Right lobe of liver (tissue), 6 donors: ENCODE measurements at regions not wholly inside any gene's neighbourhood (a gene's known extent, or its start where the extent isn't known, plus 50 kb on each side); places are given as distances from the start of the nearest gene placed in this dataset.

Experiments
- ATAC-seq, 4 donors: fragments of 200-7000 bp; cut with Tn5 transposase; one replicate each; pipeline ENCODE4 v1.9.1; 2020; ENCODE audit warnings: mild to moderate bottlenecking in 4 of 4, moderate library complexity in 4 of 4
- DNase-seq, 3 donors: peaks; one replicate each; pipeline ENCODE4 v3.0.0-alpha.2; 2020
- H3K27ac ChIP-seq, 3 donors: fragments of 200-600 bp; one replicate each; pipeline ENCODE4 v1.8.0; 2022
- H3K27me3 ChIP-seq, 2 donors: fragments of 200-600 bp; one replicate each; pipeline ENCODE4 v1.8.0; 2022
- H3K36me3 ChIP-seq, 4 donors: fragments of 200-600 bp; sonication (generic) in 1 of 4; one replicate each; pipeline versions ENCODE4 v1.5.1 to v1.8.0; 2017 to 2022; ENCODE audit warnings: control low read depth in 1 of 4
- H3K4me1 ChIP-seq, 4 donors: fragments of 200-600 bp; sonication (generic) in 1 of 4; one replicate each; pipeline versions ENCODE4 v1.5.1 to v1.8.0; 2017 to 2022; ENCODE audit warnings: control low read depth in 1 of 4
- H3K4me3 ChIP-seq, 3 donors: fragments of 200-600 bp; one replicate each; pipeline ENCODE4 v1.8.0; 2022
- H3K9me3 ChIP-seq, 4 donors: fragments of 200-600 bp; sonication (generic) in 1 of 4; one replicate each; pipeline versions ENCODE4 v1.5.1 to v1.8.0; 2017 to 2022; ENCODE audit warnings: control low read depth in 1 of 4
- POLR2A ChIP-seq: fragments of 450-650 bp; IDR thresholded peaks from one replicate; pipeline ENCODE4 v1.6.1; 2017; ENCODE audit warnings: antibody characterized with exemption, mild to moderate bottlenecking
- WGBS: methylation state at CpG from one replicate; pipeline ENCODE4 v1.1.6; 2018; ENCODE audit warnings: low coverage, low lambda C conversion rate; ENCODE audit not compliant: insufficient coverage; ENCODE audit errors: missing lambda C conversion rate; 5-methylcytosine and 5-hydroxymethylcytosine counted together
- intact Hi-C, 2 donors: fragments of 100-400 bp; cut with DNase I; formaldehyde crosslinking; loops; one replicate each; pipeline versions ENCODE4 v1.11.2 to v1.14.1; 2022
- TF ChIP-seq, protein P1 (sequence below), 4 donors: fragments of 200-600 bp in 3 of 4; fragments of 450-650 bp in 1 of 4; IDR thresholded peaks; one replicate each; pipeline versions ENCODE4 v1.5.1 to v1.8.0; 2016 to 2022; ENCODE audit warnings: antibody characterized with exemption in 4 of 4, mild to moderate bottlenecking in 2 of 4
- donor health status: DM: no; HTN: yes; CAD: no.
- donor health status: DM: no; HTN: no; CAD: no.
- donor health status: DM: no; HTN: no; CAD: no.
- donor health status: DM: no; HTN: yes; CAD: no.
- donor health status: DM: no; HTN: yes; CAD: no.

DNA sequence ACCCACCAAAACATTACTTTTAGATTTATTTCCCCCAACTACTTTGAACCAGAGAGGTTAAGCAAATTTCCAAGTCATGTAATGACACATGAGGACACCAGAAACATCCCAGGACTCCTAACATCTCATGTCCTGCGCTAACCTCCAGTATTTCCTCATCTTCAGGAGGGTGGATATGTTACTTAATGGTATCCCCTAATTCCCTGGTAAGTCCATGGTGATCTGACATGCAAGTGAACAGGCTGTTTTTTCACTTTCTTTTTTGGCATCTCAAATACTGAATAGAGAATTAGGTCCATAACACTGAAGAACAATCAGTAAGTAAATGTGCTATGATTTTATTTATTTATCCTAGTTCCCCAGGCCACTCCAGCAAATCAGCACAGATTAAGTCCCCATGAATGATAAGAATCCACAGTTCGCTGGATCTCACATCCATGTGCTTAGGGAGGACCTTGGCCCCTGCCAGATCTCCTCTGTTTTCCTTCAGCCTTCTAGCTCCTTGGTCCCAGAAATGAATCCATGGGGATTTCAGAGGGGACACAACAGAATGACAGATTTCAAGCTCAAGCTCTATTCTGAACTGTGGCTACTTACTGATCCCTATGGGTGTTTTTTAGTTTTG lies 334.6 kb downstream of the CDC5L start:
- H3K27me3 ChIP-seq, result no peaks in the 10 kb centered on the region
- no peak overlapping the region for H3K4me3 ChIP-seq
- H3K36me3 ChIP-seq, result no peaks in the 10 kb centered on the region
- no peak for ATAC-seq
- H3K27ac ChIP-seq, result no peak overlapping the region
- TF ChIP-seq, protein P1, sequence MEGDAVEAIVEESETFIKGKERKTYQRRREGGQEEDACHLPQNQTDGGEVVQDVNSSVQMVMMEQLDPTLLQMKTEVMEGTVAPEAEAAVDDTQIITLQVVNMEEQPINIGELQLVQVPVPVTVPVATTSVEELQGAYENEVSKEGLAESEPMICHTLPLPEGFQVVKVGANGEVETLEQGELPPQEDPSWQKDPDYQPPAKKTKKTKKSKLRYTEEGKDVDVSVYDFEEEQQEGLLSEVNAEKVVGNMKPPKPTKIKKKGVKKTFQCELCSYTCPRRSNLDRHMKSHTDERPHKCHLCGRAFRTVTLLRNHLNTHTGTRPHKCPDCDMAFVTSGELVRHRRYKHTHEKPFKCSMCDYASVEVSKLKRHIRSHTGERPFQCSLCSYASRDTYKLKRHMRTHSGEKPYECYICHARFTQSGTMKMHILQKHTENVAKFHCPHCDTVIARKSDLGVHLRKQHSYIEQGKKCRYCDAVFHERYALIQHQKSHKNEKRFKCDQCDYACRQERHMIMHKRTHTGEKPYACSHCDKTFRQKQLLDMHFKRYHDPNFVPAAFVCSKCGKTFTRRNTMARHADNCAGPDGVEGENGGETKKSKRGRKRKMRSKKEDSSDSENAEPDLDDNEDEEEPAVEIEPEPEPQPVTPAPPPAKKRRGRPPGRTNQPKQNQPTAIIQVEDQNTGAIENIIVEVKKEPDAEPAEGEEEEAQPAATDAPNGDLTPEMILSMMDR (IDR thresholded peaks at IDR 0.05), result no peak
- TF ChIP-seq POLR2A, result no peak
- intact Hi-C loops, result no loop called here
- 82% methylated on average over 2 of the region's 2 CpGs for WGBS
- DNase-seq, result no peak
- no peaks in the 10 kb centered on the region for H3K4me1 ChIP-seq
- H3K9me3 ChIP-seq, result no peaks in the 10 kb centered on the region

DNA sequence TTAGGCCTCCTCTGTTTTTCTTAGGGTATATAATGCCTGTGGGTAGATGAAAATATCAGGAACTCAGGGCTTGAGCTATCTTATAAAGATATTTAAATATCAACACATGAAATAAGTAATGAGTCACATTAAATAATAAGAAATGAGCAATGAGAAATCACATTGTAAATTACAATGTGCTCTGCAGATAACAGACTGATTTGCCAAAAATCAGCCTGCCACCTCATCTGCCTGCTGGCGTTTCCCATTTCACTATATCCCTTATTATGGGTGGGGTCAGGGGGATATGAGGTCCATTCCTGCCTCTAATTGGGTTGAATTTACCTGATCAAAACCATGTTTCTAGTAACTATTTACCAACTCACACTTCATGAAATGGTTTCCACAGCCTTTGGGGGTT lies 335.2 kb downstream of the CDC5L start:
- WGBS, result 88% methylated on average over 1 of the region's 1 CpG
- Histone ChIP-seq H3K36me3 (no peaks in the 10 kb centered on the region), H3K27me3 (no peaks in the 10 kb centered on the region), H3K9me3 (no peaks in the 10 kb centered on the region), H3K4me3 (no peak overlapping the region), H3K4me1 (no peaks in the 10 kb centered on the region), H3K27ac (no peak overlapping the region)
- TF ChIP-seq, protein P1 (IDR thresholded peaks at IDR 0.05), result no peak
- TF ChIP-seq POLR2A, result no peak
- intact Hi-C loops, result no loop called here
- ATAC-seq, result no peak
- no peak for DNase-seq

DNA sequence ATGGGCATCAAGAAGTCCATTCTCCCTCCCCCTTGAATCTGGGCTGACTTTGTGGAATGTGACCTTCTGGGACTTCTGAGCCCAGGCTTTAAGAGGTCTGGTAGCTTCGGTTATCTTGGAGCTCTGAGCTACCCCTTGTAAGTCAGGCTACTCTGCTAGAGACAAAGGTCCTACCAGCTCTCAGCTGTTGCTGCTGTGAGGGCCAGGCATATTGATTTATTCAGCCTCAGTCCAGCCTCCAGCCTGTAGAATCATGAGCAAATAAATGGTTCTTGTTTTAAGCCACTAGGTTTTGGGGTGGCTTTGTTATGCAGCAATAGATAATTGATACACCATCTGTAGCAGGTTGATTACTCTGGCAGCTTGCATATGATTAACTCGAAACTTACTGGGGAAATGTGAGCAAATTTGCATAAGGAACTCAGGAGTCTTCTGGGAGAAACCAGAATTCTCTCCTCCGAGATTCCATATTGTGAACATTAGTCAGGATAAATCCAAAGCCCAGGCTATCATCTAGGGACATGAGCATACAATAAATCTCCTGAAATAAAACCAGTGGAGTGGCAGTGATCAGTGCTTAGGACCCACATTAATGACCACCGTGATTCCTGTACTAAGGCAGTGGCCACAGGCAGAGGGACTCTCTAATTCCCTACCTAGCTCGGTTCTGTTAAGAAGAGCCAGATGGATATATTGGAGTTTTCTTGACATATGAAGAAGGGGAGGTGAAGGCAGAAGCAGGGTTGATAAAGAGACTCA lies 336.1 kb downstream of the CDC5L start:
- WGBS, result 50% methylated on average over 4 of the region's 5 CpGs
- ATAC-seq (no peak), DNase-seq (no peak)
- H3K4me1 ChIP-seq, result no peaks in the 10 kb centered on the region
- no peak overlapping the region for H3K27ac ChIP-seq
- H3K27me3 ChIP-seq, result no peaks in the 10 kb centered on the region
- TF ChIP-seq POLR2A, result no peak
- TF ChIP-seq, protein P1 (IDR thresholded peaks at IDR 0.05), result no peak
- no peak overlapping the region for H3K4me3 ChIP-seq
- no peaks in the 10 kb centered on the region for H3K9me3 ChIP-seq
- no peaks in the 10 kb centered on the region for H3K36me3 ChIP-seq
- intact Hi-C loops, result no loop called here

DNA sequence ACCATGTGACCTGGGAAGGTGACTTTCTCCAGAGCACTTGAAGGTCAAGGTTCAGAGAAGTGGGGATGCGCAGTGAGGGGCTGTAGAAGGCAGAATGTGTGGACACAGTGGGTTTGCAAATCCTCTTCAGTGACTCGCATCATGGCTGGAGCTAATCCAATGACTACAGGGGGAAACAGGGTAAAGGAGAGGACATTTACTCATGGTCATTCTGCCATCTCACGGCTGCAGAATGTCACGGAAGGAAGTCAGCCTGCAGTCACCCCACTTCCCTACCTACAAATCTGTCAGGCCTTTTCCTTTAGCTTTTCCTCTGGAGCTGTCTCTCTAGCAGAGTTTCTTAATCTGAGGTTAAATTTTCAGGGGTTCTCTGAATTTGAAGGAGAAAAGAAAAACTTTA lies 337.6 kb downstream of the CDC5L start:
- ATAC-seq (no peak), DNase-seq (no peak)
- no peaks in the 10 kb centered on the region for H3K9me3 ChIP-seq
- H3K4me1 ChIP-seq, result no peaks in the 10 kb centered on the region
- 53% methylated on average over 3 of the region's 4 CpGs for WGBS
- intact Hi-C loops, result no loop called here
- no peak overlapping the region for H3K27ac ChIP-seq
- H3K36me3 ChIP-seq, result no peaks in the 10 kb centered on the region
- H3K4me3 ChIP-seq, result no peak overlapping the region
- H3K27me3 ChIP-seq, result no peaks in the 10 kb centered on the region
- TF ChIP-seq POLR2A, result no peak
